ENCODE measurements at regions not wholly inside any gene's neighbourhood (a gene's known extent, or its start where the extent isn't known, plus 50 kb on each side); places are given as distances from the start of the nearest gene placed in this dataset.
A peak's percentile ranks its signal among the peaks of the same experiment; 100 is the strongest.

DNA sequence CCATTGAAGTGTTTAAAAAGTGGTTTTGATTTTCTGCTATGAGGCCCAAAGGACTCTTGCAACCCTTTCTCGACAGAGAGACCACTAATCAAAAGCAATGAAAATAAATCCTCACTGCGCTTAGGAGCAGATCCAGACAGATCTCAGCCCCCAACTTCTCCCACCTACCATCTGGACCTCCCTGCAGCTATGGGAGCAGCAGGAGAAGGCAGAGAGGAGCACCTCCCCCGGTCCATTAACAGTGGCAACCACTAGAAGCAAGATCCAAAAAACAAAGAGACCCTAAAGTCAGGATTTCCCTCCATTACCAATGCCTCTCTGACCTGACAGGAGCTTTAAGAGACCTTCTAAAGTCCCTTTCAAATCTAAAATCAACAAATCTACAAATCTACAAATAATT, 99.0 kb upstream of the LSM8 start:
- ATAC-seq: no peak

DNA sequence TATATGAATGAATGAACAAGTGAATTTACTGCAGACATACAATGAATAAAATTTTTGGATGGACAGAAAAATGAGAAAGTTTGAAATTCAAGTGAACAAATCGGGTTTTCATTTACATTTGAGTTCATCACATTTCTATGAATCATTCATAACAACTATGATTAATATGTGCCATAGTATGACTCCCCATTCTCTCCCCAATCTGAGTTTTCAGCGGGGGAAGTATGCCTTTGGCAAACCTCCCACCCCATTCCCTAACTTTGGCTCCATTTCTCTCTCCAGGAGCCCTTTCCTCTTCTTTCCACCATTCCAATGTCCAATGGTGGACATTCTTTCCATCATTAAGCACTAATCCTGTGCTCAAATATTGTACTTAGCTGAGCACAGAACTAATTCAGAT, 96.8 kb upstream of the LSM8 start:
- ATAC-seq: no peak

DNA sequence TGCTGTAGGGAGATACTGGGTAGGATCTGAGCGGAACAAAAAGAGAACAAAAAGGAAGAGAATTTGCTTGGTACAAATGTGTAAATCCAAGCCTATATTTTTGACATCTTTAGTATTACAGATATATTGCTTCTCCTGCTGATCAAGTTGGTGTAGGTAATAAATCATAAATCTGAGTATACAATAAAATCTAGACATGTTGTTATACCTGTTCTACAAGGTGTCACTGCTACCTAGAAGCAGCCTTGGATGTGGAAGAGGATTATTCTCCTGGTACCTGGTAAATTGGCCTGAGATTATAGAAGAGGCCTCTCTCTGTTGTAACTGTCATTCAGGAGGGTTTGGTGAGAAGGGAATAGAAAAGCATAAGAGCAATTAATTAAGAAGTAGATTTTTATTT, 89.9 kb upstream of the LSM8 start:
- peak; percentile 96 for ATAC-seq

DNA sequence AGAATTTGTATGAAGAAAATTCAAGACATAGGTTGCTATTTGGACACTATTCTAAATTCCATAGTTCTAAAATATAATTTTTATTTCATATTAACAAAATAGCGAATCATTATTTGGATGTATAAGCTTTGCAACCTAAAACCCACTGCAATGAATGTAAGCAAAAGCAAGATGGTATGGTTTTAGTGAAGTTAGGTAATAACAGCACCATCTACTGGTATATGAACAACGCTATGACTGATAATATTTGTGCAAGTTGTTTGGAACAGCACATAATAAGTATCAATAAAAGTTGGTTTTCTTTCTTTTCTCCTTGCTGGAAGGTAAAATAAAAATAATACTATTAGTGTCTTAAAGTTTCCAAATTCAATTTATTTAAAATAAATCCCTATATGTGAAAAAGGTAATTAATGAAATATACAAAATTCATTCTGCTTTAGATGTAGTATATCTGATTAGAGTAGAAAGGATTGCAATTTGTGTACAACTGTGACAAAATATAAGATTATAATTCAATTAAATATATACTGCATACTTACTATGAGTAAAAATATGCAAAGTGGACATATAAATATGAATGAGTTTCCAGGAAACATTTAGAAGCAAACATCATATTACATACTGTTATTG, 79.0 kb upstream of the LSM8 start:
- ATAC-seq: peak; percentile 50

DNA sequence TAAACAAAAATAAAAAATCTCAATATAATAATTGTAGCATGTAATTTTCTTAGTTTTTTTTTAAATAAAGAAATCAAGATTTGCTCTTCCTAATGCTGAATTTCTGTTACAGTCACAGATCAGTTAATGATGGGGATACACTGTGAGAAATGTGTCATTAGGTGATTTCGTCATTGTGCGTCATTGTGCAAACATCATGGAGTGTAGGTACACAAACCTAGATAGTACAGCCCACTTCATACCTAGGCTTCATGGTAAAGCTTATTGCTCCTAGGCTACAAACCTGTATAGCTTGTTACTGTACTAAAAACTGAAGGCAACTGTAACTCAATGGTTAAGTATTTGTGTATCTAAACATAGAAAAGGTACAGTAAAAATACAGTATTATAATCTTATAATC, 74.4 kb upstream of the LSM8 start:
- peak; percentile 93 for ATAC-seq

DNA sequence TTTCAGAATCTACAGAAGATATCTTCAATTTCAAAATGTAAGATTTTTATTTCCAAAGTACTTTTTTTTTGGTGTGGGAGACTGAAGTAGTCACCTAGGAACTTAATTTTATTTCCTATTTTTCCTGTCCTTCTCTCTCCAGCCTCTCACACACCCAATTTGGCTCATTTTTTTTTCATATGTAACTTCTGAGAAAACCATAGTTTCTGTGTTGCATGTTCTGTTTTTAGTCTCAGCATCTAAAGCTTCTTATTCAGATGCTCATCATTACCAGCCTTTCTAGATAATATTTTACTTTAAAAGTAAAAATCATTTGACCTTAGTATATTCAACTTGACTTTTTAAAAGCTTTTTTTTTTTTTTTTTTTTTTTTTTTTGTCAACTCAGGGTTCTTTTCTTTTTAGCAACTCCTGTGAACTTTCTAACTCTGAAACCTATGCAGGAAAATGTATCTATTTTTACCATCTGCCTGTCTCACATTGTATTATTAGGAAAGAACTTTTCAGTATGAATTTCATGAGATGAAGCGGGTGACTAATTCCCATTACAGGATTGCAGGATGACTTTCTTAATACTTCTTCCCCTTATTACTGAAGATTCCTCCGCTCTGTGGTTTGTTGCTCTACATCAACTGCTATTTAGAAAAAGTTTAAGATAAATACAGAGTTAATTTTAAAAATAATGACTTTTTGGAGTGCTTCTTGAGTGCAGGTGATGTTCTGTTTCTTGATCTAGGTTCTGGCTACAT, 73.6 kb upstream of the LSM8 start:
- no peak for ATAC-seq

DNA sequence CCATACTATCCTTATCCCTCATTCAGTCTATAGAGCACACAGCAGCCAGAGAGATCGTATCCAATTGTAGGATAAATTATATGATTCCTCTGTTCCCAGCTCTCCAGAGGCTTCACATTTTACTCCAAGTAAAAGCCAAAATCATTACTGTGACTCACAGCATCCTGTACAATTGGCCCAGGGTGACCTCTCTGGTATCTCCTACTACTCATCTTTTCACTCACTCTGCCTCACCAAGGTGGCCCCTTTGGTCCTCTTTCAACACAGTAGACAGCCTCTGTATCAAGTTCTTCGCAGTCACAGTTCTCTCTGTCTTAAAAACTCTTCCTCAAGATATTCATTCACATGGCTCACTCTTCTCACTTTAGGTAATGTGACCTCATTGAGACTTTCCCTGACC, 72.6 kb upstream of the LSM8 start:
- no peak for ATAC-seq

DNA sequence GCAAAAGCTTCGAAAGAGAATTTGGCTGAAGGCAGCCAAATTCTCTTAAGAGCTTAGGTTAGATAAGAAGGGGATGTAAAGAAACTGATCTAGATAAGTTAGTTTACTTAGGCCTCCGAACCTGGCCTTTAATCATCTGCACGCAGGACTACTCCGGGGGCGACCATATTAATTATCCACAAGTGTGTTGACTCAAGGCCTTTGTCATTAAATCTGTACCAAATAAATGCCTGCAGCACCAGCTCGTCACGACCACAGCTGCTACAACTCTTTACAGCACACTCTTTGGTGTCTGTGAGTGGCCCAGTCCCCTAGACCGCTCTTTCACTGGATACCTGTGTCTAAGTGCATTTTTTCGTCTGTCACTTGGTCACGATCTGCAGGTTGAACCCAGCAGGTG, 69.8 kb upstream of the LSM8 start:
- ATAC-seq: no peak

DNA sequence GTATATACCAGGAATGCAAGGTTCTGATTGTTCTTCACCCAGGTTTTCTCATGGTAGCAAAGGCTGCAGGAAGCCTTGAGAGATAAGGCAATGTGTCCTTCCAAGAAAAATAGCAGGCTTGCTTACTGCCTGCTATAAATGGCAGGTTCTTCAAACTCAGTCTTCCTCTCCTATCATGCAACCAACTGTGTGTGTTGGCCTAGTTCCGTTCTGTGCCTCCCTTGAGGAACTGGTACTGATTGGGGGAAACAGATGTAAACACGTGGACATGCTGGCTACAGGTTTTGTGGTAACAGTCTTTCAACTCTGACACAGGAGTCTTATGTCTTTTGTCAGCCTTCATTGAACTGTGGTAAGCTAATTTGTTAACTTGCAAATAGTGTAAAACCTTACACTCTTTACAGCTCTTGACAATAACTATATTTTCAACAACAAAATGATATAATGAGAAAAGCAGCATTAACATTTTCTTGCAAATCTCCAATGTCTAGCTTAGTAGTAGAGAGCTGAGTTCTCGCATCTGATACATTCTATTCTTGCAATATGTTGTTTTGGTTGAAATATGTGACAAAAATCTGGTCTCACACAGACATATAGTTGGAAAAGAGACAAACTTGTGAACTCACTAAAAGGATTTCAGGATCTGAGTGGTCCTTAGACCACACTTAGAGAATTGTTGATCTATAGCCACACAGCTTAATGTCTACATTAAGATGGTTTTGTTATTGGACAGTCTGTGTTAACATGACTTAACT, 54.7 kb upstream of the LSM8 start:
- ATAC-seq: no peak

DNA sequence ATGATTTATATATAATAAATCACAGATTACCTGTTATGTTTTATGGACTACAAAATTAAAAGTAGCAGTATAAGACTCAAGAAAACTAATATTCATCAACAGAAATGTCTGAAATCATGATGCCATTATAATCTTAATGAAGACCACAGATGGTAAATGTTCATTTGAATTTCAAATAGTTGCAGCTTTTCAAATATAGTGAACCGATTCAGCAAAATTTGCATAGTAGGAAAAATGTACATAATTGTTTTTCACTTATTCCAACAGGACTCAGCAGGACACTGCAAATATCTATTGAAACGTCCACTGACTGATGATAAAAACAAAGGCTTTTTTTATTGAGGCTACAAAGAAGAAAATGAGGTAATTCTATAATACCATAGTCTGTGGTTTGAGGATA, 51.2 kb upstream of the LSM8 start:
- ATAC-seq: no peak

Measured in esophagus mucosa (tissue), 1 donor.